A549 (cell line): ENCODE measurements at regions not wholly inside any gene's neighbourhood (a gene's known extent, or its start where the extent isn't known, plus 50 kb on each side); places are given as distances from the start of the nearest gene placed in this dataset.

Source experiments
- EP300 ChIP-seq, 2 experiments: fragments of >200 bp; sonication (Bioruptor Twin); formaldehyde crosslinking; IDR thresholded peaks; 2 replicates in 1 of 2; 3 replicates in 1 of 2; pipeline ENCODE4 v1.6.1; 2016 to 2017
- MAFK ChIP-seq: fragments of 450-650 bp; IDR thresholded peaks from 2 replicates; pipeline ENCODE4 v1.6.1; 2014; ENCODE audit not compliant: partially characterized antibody
- NR3C1 ChIP-seq: fragments of >200 bp; sonication (Bioruptor Twin); formaldehyde crosslinking; IDR thresholded peaks from 3 replicates; pipeline ENCODE4 v1.6.1; 2017
- POLR2A ChIP-seq: IDR thresholded peaks from 2 replicates; pipeline ENCODE4 v1.6.1; 2012; ENCODE audit warnings: mild to moderate bottlenecking, low read length
- TF ChIP-seq, protein P1 (sequence below): fragments of >200 bp; sonication (Bioruptor Twin); formaldehyde crosslinking; IDR thresholded peaks from 3 replicates; pipeline ENCODE4 v1.5.1; 2016
- TF ChIP-seq, protein P2 (sequence below): IDR thresholded peaks from 2 replicates; pipeline ENCODE4 v1.6.1; 2012; ENCODE audit warnings: low read depth, borderline replicate concordance
- TF ChIP-seq, protein P3 (sequence below): IDR thresholded peaks from 2 replicates; pipeline ENCODE4 v1.6.1; 2012

DNA sequence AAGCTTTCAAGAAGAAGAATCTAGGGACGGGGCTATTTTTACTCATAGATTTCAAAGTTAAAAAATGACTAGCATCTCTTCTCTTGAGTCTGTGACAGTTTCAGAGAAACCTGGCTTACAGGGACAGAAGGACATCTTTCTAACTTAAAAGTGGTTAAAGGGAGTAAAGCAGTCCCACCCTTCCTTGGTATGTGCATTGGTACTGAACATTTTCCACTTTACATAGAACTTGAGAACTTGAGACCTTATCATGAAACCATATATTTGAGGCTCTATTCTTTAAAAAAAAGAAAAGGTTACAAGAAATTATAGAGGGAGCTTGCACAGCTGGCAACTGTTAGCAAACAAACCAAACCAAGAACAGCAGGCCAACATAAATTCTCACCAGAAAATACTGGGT, 73.4 kb upstream of the GAREM1 start:
- TF ChIP-seq, protein P1, sequence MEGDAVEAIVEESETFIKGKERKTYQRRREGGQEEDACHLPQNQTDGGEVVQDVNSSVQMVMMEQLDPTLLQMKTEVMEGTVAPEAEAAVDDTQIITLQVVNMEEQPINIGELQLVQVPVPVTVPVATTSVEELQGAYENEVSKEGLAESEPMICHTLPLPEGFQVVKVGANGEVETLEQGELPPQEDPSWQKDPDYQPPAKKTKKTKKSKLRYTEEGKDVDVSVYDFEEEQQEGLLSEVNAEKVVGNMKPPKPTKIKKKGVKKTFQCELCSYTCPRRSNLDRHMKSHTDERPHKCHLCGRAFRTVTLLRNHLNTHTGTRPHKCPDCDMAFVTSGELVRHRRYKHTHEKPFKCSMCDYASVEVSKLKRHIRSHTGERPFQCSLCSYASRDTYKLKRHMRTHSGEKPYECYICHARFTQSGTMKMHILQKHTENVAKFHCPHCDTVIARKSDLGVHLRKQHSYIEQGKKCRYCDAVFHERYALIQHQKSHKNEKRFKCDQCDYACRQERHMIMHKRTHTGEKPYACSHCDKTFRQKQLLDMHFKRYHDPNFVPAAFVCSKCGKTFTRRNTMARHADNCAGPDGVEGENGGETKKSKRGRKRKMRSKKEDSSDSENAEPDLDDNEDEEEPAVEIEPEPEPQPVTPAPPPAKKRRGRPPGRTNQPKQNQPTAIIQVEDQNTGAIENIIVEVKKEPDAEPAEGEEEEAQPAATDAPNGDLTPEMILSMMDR, result no peak
- TF ChIP-seq, protein P2, sequence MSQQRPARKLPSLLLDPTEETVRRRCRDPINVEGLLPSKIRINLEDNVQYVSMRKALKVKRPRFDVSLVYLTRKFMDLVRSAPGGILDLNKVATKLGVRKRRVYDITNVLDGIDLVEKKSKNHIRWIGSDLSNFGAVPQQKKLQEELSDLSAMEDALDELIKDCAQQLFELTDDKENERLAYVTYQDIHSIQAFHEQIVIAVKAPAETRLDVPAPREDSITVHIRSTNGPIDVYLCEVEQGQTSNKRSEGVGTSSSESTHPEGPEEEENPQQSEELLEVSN, result no peak
- TF ChIP-seq POLR2A (no peak), NR3C1 (no peak), MAFK (no peak), EP300 (IDR thresholded peaks at IDR 0.05) (no peak)
- TF ChIP-seq, protein P3, sequence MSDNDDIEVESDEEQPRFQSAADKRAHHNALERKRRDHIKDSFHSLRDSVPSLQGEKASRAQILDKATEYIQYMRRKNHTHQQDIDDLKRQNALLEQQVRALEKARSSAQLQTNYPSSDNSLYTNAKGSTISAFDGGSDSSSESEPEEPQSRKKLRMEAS, result no peak
